Left lobe of liver (tissue), 2 donors: ENCODE measurements at regions not wholly inside any gene's neighbourhood (a gene's known extent, or its start where the extent isn't known, plus 50 kb on each side); places are given as distances from the start of the nearest gene placed in this dataset.
"Not testable (repeated sequence)": the region's sequence is repeated elsewhere in the genome, so short reads cannot be mapped to it uniquely, and the experiment has no call there.

Experiments used
- ATAC-seq: fragments of 200-7000 bp; cut with Tn5 transposase; one replicate; pipeline ENCODE4 v1.9.1; 2020; ENCODE audit warnings: mild to moderate bottlenecking, moderate library complexity
- DNase-seq: peaks from one replicate; pipeline ENCODE4 v3.0.0-alpha.2; 2020; ENCODE audit warnings: low spot score
- donor health status: DM: no; HTN: no; CAD: no; lungs with moderate emphysema.
- donor health status: DM: no; HTN: yes; CAD: no.

DNA sequence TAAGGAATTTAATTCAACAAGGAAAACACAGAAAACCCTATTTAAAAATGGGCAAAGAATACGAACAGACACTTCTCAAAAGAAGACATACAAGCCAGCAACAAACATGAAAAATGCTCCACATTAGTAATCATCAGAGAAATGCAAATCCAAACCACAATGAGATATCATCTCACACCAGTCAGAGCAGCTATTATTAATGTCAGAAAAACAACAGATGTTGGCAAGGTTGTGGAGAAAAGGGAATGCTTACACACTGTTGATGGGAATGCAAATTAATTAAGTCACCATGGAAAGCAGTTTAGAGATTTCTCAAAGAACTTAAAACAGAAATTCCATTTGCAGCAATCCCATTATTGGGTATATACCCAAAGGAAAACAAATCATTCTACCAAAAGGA, 55.2 kb downstream of the GCC1 start:
- ATAC-seq (no peak), DNase-seq (no peak)

DNA sequence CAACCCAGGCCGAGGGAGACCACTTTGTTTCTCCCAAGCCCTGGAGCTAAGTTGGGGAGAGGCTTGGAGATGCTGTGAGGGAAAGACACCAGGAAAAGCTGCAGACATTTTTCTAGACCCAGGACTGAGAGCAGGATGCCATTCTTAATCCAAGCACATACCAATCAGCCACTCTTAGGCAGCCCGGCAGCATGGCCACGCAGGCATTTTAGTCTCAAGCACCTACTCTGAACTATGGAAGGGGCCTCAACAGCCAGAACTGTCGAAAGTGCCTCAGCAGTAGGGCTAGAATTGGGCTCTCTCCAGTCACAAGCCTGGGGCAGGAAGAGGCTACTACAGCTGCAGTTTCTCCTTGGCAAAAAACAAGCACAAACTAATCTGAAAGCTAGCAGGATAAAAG, 57.8 kb downstream of the GCC1 start:
- ATAC-seq = no peak
- no peak for DNase-seq

GRCh38 chr7:127525866-127526480, 59.4 kb downstream of the GCC1 start:
- ATAC-seq = no peak

GRCh38 chr7:127516320-127516719, 69.1 kb downstream of the GCC1 start:
- no peak for ATAC-seq
- DNase-seq = no peak

More at GRCh38 chr7:127525866-127526480, 59.4 kb downstream of the GCC1 start:
- no peak for DNase-seq

- peak; percentile 74 for ATAC-seq
- no peak for DNase-seq
Observed at GRCh38 chr7:127514499-127514898, 70.9 kb downstream of the GCC1 start.

- DNase-seq (no peak), ATAC-seq (no peak)
Observed at GRCh38 chr7:127513311-127513710, 72.1 kb downstream of the GCC1 start.

- no peak for DNase-seq
- ATAC-seq = no peak
Observed at GRCh38 chr7:127512663-127513062, 72.7 kb downstream of the GCC1 start.

- no peak for DNase-seq
- peak; percentile 76 for ATAC-seq
Observed at GRCh38 chr7:127504715-127505114, 80.7 kb downstream of the GCC1 start.

DNA sequence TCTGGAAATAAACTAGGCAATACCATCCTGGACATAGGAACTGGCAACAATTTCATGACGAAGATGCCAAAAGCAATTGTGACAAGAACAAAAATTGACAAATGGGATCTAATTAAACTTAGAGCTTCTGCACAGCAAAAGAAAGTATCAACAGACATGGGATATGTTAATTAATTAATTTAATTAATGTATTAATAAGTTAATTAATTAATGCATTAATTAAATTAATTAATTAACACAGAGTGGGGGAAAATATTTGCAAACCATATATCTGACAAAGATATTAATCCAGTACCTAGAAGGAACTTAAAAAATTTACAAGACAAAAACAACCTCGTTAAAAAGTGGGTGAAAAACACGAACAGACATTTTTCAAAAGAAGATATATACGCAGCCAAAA, 83.6 kb downstream of the GCC1 start:
- ATAC-seq (no peak), DNase-seq (no peak)

- DNase-seq (no peak), ATAC-seq (no peak)
Observed at GRCh38 chr7:127487381-127487780, 94.9 kb upstream of the ZNF800 start.

DNA sequence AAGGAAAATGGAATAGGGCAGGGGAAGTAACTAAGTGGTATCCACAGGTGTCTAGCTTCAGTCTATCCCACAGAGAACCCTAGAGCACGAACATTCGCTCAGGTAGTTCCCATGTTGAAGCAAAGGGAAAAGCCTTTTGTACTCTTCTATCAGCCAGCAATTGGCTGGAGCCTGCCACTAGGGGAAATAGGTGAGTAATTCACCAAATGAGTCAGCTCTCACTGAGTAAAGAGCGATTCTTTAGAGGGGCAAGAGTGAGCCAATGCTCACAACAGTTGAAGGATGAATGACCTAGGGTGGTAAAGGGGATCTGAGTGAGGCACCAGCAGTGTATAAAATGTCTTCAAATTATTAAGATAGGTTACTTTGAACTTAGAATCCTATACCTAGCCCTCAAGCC, 94.1 kb upstream of the ZNF800 start:
- ATAC-seq = no peak

GRCh38 chr7:127485482-127485881, 93.0 kb upstream of the ZNF800 start:
- DNase-seq (no peak), ATAC-seq (no peak)

More for the DNA sequence above, 94.1 kb upstream of the ZNF800 start:
- no peak for DNase-seq

GRCh38 chr7:127484954-127485353, 92.4 kb upstream of the ZNF800 start:
- ATAC-seq (no peak), DNase-seq (no peak)

- ATAC-seq = no peak
Observed at GRCh38 chr7:127478461-127478860, 86.0 kb upstream of the ZNF800 start.

DNA sequence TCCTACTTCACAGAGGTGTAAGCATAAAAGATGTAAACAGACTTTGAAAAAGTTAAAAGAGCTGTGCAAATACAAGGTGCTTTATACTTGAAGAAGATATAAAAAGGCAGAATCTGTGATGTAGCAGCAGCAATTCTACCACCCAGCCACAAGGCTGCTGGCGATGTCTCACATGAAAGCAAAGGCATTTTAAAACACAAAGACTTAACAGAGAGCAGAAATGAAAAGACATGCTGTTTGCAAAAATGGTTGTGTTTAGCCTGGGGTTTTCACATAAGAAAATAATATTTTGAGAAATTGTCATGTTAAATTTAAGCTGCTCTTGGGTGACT, 85.5 kb upstream of the ZNF800 start:
- ATAC-seq (no peak), DNase-seq (no peak)

More at GRCh38 chr7:127478461-127478860, 86.0 kb upstream of the ZNF800 start:
- DNase-seq = no peak

DNA sequence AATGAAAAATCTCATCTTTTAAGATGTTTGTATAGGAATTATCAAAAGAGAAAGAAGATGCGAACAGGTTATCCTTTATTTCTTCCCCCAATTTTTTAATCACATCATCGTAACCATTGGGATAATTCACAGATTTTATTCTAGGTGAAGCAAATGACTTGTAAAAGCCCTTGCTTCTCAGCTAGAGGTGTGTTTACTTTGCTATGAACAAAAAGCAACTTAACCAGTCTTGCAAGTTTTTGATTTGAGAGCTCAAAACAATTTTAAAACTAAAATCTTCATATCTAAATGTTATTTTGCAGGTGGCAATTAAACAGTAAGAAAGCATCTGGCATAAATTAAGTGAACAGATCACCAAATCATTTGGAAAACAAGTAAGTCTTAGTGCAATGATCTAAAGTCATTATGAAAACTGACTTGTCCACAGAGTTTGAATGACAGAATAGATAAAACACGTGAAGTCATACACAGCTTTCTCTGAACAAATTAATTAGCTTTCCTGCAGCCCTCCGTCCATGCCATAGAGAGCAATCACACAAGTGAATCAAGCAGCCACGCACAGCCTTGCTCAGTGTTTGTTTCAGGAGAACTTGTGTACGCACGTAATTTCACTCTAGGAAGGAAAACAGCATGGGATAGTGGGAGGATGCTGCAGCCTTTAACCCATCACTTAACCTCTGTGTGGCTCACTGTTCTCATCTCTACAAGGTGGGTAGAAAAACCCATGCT, 85.0 kb upstream of the ZNF800 start:
- no peak for DNase-seq
- no peak for ATAC-seq

- DNase-seq (no peak), ATAC-seq (no peak)
Observed at GRCh38 chr7:127476618-127477017, 84.1 kb upstream of the ZNF800 start.

- DNase-seq (no peak), ATAC-seq (no peak)
Observed at GRCh38 chr7:127474457-127474856, 81.9 kb upstream of the ZNF800 start.

GRCh38 chr7:127473409-127473808, 80.9 kb upstream of the ZNF800 start:
- no peak for ATAC-seq
- DNase-seq = no peak

GRCh38 chr7:127460077-127460476, 67.6 kb upstream of the ZNF800 start:
- no peak for DNase-seq
- no peak for ATAC-seq

DNA sequence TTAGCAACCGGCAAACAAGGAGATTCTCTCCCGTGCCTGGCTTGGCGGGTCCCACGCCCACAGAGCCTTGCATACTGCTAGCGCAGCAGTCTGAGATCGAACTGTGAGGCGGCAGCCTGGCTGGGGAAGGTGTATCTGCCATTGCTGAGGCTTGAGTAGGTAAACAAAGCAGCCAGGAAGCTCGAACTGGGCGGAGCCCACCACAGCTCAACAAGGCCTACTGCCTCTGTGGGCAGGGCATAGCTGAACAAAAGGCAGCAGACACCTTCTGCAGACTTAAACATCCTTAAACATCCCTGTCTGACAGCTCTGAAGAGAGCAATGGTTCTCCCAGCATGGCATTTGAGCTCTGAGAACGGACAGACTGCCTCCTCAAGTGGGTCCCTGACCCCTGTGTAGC, 58.8 kb upstream of the ZNF800 start:
- not testable (repeated sequence) for DNase-seq, ATAC-seq

DNA sequence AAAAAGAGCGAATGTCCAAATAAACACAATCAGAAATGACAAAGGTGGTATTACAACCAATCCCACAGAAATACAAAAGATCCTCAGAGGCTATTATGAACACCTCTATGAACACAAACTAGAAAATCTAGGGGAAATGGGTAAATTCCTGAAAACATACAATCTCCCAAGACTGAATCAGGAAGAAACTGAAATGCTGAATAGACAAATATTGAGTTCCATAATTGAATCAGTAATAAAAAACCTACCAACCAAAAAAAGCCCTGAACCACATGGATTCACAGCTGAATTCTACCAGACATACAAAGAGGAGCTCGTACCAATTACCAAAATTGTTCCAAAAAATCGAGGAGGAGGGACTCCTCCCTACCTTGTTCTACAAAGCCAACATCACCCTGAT, 56.1 kb upstream of the ZNF800 start:
- no peak for DNase-seq
- ATAC-seq = no peak
